Activated naive CD4-positive, alpha-beta T cell treated with Interleukin-2 at 50 U/mL for 16 hours (primary cell): ENCODE measurements at regions not wholly inside any gene's neighbourhood (a gene's known extent, or its start where the extent isn't known, plus 50 kb on each side); places are given as distances from the start of the nearest gene placed in this dataset.
A peak's percentile ranks its signal among the peaks of the same experiment; 100 is the strongest.

Experiments
- DNase-seq: peaks from one replicate; pipeline ENCODE4 v3.0.0-alpha.2; 2020

DNA sequence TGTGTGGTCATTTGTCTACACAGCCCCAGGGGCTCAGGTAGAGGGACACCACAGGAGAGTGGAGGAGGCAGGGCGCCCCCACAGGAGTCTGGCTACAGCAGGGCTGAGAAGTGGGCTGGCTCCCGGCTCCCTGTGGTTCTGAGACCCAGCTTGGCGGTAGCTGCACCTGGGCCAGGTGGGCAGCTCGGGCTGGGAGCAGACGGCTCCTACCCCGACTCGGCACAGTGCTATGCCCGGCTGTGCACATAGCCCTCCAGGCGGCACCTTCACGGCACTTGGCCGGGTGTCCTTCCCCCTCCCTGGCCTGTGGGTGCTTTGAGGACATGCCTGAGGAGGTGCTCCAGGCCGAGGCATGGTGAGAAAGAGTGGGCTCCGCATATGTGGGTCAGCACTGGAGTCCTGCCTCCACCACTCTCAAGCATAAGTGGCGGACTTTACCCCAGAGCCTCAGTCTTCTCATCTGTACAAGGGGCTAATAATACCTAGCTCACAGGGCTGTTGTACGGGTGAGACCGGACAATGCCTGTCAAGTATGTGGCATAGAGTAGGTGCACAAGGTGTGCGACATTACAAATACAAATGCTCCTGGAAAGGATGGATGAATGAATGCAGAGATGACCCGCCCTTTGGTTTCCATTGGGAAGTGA is 50.1 kb upstream of the JPH3 start:
- no peak for DNase-seq

DNA sequence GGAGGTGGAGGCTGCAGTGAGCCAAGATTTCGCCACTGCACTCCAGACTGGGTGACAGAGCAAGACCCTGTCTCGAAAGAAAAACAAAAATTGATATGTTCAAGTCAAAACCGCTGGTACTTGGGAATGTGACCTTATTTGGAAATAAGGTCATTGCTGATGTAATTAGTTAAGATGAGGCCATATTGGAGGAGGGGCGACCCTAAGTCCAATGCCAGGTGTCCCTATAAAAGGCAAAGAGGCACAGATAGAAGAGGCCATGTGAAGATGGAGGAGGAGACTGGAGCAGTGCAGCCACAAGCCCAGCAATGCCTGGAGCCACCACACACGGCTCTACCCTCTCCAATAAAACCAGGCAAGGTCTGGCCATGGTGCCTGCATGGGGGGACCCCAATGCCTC is 50.8 kb upstream of the JPH3 start:
- no peak for DNase-seq

DNA sequence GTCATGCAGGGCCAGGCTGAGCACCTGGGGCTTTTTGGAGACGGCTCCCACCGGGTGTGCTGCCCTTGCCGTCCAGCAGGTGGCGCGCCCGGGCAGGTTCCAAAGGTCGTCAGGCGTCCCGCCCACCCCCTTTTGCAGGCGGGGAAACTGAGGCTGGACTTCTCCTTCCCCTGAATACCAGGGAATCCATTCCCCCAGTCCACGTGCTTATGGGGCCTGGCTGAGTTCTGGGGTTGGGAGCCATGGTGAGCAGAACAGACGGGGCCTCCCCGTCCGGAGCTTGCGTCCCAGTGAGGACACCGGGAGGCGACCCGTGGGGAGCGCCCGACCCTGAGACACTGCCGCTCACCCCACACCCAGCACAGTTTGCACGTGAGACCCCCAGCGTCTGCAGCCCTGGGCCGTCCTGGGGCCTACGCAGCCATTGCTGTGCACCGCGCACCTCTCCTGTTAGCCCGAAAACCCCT is 51.8 kb upstream of the JPH3 start:
- peak; percentile 63 for DNase-seq

DNA sequence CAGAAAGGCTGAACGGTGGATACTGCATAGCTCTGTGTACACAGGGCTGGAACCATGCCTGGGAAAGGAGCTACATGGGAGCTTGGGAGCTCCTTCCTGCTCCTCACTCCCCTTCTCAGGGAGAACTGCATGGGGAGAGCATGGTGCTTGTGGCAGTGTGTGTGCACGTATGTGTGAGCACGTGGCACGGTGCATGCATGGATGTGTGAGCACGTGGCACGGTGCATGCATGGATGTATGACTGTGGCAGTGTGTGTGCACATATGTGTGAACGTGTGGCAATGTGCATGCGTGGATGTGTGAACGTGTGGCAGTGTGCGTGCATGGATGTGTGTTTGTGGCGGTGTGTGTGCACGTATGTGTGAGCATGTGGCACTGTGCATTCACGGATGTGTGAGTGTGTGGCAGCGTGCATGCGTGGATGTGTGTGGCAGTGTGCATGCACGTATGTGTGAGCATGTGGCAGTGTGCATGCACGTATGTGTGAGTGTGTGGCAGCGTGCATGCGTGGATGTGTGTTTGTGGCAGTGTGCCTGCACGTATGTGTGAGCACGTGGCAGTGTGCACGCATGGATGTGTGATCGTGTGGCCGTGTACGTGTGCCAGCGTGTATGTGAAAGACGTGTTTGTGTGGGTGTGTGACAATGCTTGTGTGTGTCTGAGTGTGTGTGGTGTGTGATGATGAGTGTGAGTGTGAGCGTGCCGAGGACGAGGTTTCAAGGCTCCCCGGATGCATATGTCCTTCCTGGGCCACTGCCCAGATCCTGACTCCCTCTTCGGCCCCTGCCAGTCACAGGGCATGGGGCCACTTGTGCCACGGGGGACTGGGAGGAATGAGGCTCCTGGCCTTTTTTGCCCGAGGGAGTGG is 52.4 kb upstream of the JPH3 start:
- DNase-seq = no peak

DNA sequence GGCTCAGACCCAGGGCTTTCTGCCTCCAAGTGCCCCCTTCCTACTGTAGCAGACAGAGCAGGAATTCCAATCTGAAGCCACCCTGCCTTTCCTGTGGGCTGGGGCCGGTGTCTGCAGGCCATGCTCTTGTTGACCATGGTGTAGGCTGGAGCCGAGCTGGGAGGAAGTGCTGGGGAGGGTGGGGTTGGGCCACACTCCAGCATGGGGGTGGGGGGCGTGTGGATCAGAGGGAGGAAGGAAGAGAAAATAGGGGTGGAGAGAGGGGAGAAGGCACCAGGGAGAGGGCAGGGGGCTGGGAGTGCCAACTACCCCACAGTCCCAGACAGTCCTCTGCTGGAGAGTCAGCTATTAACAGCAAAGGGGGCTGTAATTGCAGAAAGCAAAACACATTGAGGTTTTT is 54.3 kb upstream of the JPH3 start:
- DNase-seq = no peak

DNA sequence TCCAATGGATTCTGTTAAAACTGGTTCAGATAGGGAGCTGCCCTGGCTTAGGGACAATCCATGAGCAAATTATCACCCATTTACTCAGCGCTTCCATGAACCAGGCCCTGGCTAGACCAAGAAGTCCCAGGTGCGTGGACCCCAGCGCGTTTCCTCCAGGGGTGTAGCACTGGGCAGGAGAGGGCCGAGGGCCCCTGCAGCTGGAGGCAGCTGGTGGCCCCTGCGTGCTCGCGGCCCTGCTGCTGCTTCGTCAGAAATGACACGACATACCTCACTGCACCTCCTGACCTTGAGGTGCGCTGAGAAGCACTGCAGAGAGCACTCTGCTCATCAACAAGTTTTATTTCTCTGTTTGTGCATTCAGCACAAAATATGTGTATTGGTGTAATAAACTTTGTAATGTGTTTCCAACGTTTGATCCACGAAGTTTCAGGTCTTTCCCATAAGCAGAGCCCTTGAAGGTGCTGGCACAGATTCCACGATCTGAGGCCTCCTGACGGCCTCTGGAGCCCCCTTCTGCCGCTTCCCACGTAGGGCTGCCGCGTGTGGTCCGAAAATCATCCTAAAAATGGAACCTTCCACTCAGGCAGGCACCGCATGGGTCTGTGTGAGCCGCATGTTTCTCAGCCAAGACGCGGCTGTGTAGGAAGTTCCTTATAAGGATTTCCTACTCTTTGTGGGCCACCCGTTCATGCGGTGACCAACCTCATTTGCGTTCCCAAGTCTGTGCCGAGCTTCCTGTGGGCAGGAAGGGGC is 50.8 kb upstream of the ZCCHC14 start:
- peak; percentile 4 for DNase-seq

DNA sequence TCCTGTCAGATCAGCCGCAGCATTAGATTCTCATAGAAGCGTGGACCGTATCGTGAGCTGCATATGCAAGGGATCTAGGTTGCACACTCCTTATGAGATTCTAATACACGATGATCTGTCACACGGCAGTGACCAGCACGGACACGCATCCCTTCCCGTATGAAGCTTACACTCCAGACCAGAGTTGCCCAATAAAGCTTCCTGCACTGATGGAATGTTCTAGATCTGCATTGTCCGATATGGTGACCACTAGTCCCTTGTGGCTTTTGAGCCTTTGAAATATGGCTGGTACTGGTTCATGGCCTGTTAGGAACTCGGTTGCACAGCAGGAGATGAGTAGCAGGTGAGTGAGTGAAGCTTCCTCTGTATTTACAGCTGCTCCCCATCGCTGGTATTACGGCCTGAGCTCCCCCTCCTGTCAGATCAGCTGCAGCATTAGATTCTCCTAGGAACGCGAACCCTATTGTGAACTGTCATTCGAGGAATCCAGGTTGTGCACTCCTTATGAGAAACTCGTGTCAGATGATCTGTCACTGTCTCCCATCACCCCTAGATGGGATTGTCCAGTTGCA is 49.8 kb upstream of the ZCCHC14 start:
- DNase-seq = no peak
